ENCODE measurements at regions not wholly inside any gene's neighbourhood (a gene's known extent, or its start where the extent isn't known, plus 50 kb on each side); places are given as distances from the start of the nearest gene placed in this dataset.

- no peaks in the 10 kb centered on the region for H3K27me3 ChIP-seq (ENCODE audit: control insufficient read depth, low read length)
- H3K4me2 ChIP-seq (ENCODE audit: low read length), result no peak overlapping the region
- TF ChIP-seq EZH2phosphoT487 (IDR thresholded peaks at IDR 0.05; ENCODE audit: borderline replicate concordance, low read length) (no peak), CTCF (IDR thresholded peaks at IDR 0.05; ENCODE audit: low read depth, low read length, poor library complexity, severe bottlenecking) (no peak)
- H3K4me1 ChIP-seq (ENCODE audit: control insufficient read depth, low read length), result peaks cover 18% of the 10 kb centered on the region
- no peaks in the 10 kb centered on the region for H4K20me1 ChIP-seq (ENCODE audit: control insufficient read depth, insufficient read depth, low read depth, low read length)
- no peaks in the 10 kb centered on the region for H3K36me3 ChIP-seq (ENCODE audit: control insufficient read depth, low read length)
- no peaks in the 10 kb centered on the region for H3K79me2 ChIP-seq (ENCODE audit: control insufficient read depth, low read length)
- H3K9me3 ChIP-seq (ENCODE audit: control insufficient read depth, insufficient read depth, low read length), result peaks cover 5% of the 10 kb centered on the region; the same call in 1 of the 2 replicates
- H3F3A ChIP-seq (ENCODE audit: control insufficient read depth, insufficient read depth), result no peaks in the 10 kb centered on the region; the same call in 1 of the 2 replicates
- H3K4me3 ChIP-seq (ENCODE audit: low read length), result no peak overlapping the region
- H3K27ac ChIP-seq (ENCODE audit: low read depth, low read length), result no peak overlapping the region
- H3K9me2 ChIP-seq (replicated peaks; ENCODE audit: control insufficient read depth, low read length), result no peaks in the 10 kb centered on the region
These were observed 824.0 kb upstream of the ID2 start for GRCh38 chr2:7857904-7858303.

- no peak overlapping the region for H3K27ac ChIP-seq (ENCODE audit: low read depth, low read length)
These were observed 823.2 kb upstream of the ID2 start for GRCh38 chr2:7858624-7859023.

GRCh38 chr2:7860693-7861092 lies 821.2 kb upstream of the ID2 start:
- H3K4me2 ChIP-seq (ENCODE audit: low read length), result no peak overlapping the region
- no peaks in the 10 kb centered on the region for H3K79me2 ChIP-seq (ENCODE audit: control insufficient read depth, low read length)
- H3K9me2 ChIP-seq (replicated peaks; ENCODE audit: control insufficient read depth, low read length), result no peaks in the 10 kb centered on the region
- TF ChIP-seq CTCF (IDR thresholded peaks at IDR 0.05; ENCODE audit: low read depth, low read length, poor library complexity, severe bottlenecking), result no peak
- no peak for TF ChIP-seq EZH2phosphoT487 (IDR thresholded peaks at IDR 0.05; ENCODE audit: borderline replicate concordance, low read length)
- H3K4me3 ChIP-seq (ENCODE audit: low read length), result no peak overlapping the region
- no peak overlapping the region for H3K27ac ChIP-seq (ENCODE audit: low read depth, low read length)
- no peaks in the 10 kb centered on the region for H4K20me1 ChIP-seq (ENCODE audit: control insufficient read depth, insufficient read depth, low read depth, low read length)
- peaks cover 29% of the 10 kb centered on the region for H3K4me1 ChIP-seq (ENCODE audit: control insufficient read depth, low read length)
- H3K27me3 ChIP-seq (ENCODE audit: control insufficient read depth, low read length), result no peaks in the 10 kb centered on the region
- H3K9me3 ChIP-seq (ENCODE audit: control insufficient read depth, insufficient read depth, low read length), result no peaks in the 10 kb centered on the region
- H3K36me3 ChIP-seq (ENCODE audit: control insufficient read depth, low read length), result no peaks in the 10 kb centered on the region
- peaks cover 3% of the 10 kb centered on the region; the same call in 1 of the 2 replicates for H3F3A ChIP-seq (ENCODE audit: control insufficient read depth, insufficient read depth)

More at GRCh38 chr2:7858624-7859023, 823.2 kb upstream of the ID2 start:
- Histone ChIP-seq H4K20me1 (ENCODE audit: control insufficient read depth, insufficient read depth, low read depth, low read length) (no peaks in the 10 kb centered on the region), H3K27me3 (ENCODE audit: control insufficient read depth, low read length) (no peaks in the 10 kb centered on the region), H3K79me2 (ENCODE audit: control insufficient read depth, low read length) (no peaks in the 10 kb centered on the region), H3K4me1 (ENCODE audit: control insufficient read depth, low read length) (peaks cover 18% of the 10 kb centered on the region), H3F3A (ENCODE audit: control insufficient read depth, insufficient read depth) (no peaks in the 10 kb centered on the region; the same call in 1 of the 2 replicates), H3K4me2 (ENCODE audit: low read length) (no peak overlapping the region), H3K9me2 (replicated peaks; ENCODE audit: control insufficient read depth, low read length) (no peaks in the 10 kb centered on the region), H3K36me3 (ENCODE audit: control insufficient read depth, low read length) (no peaks in the 10 kb centered on the region), H3K9me3 (ENCODE audit: control insufficient read depth, insufficient read depth, low read length) (no peaks in the 10 kb centered on the region), H3K4me3 (ENCODE audit: low read length) (no peak overlapping the region)
- no peak for TF ChIP-seq EZH2phosphoT487 (IDR thresholded peaks at IDR 0.05; ENCODE audit: borderline replicate concordance, low read length)
- TF ChIP-seq CTCF (IDR thresholded peaks at IDR 0.05; ENCODE audit: low read depth, low read length, poor library complexity, severe bottlenecking), result no peak

Measured in DOHH2 (cell line).